Activated CD8-positive, alpha-beta T cell treated with anti-CD3 and anti-CD28 coated beads for 36 hours (primary cell): ENCODE measurements at regions not wholly inside any gene's neighbourhood (a gene's known extent, or its start where the extent isn't known, plus 50 kb on each side); places are given as distances from the start of the nearest gene placed in this dataset.

Experiments used
- ATAC-seq: fragments of 200-7000 bp; cut with Tn5 transposase; one replicate; pipeline ENCODE4 v1.10.0; 2021; ENCODE audit warnings: mild to moderate bottlenecking, moderate library complexity
- CTCF ChIA-PET: fragments of 350-600 bp; sonication (Branson Sonifier 250); formaldehyde crosslinking; loops from one replicate; lab custom pipeline; 2021; ENCODE audit warnings: antibody characterized with exemption; lab: Charles Lee
- POLR2A ChIA-PET: fragments of 350-600 bp; sonication (Branson Sonifier 250); formaldehyde crosslinking; loops from one replicate; lab custom pipeline; 2021; ENCODE audit warnings: antibody characterized with exemption; lab: Charles Lee
- DNase-seq: peaks from one replicate; pipeline ENCODE4 v3.0.0-alpha.2; 2020
- H3K27ac Mint-ChIP-seq: one replicate; pipeline ENCODE4 v1.8.0; 2021; ENCODE audit warnings: mild to moderate bottlenecking, mixed read lengths
- H3K27me3 Mint-ChIP-seq: one replicate; pipeline ENCODE4 v1.8.0; 2021; ENCODE audit warnings: mixed read lengths
- H3K36me3 Mint-ChIP-seq: one replicate; pipeline ENCODE4 v1.8.0; 2021; ENCODE audit warnings: low read depth, mixed read lengths
- H3K4me1 Mint-ChIP-seq: one replicate; pipeline ENCODE4 v1.8.0; 2021; ENCODE audit warnings: low read depth, mixed read lengths
- H3K4me3 Mint-ChIP-seq: one replicate; pipeline ENCODE4 v1.8.0; 2021; ENCODE audit warnings: mild to moderate bottlenecking, moderate library complexity, mixed read lengths
- H3K9me3 Mint-ChIP-seq: one replicate; pipeline ENCODE4 v1.8.0; 2021; ENCODE audit warnings: mixed read lengths
- CTCF ChIP-seq: fragments of 200-600 bp; IDR thresholded peaks from one replicate; pipeline ENCODE4 v1.8.0; 2022; ENCODE audit warnings: antibody characterized with exemption, mild to moderate bottlenecking
- intact Hi-C: fragments of 100-400 bp; cut with micrococcal nuclease; formaldehyde crosslinking; loops from one replicate; pipeline ENCODE4 v1.10.0; 2022

GRCh38 chr20:24144371-24144770, 155.8 kb upstream of the GGTLC1 start:
- peak; percentile 28 for DNase-seq

GRCh38 chr20:24141111-24141510, 152.5 kb upstream of the GGTLC1 start:
- H3K9me3 Mint-ChIP-seq: peaks cover 2% of the 10 kb centered on the region
- H3K4me3 Mint-ChIP-seq: no peak overlapping the region
- POLR2A ChIA-PET: no interaction called here
- H3K27me3 Mint-ChIP-seq: no peaks in the 10 kb centered on the region
- H3K27ac Mint-ChIP-seq: no peak overlapping the region
- no peak for ATAC-seq
- H3K4me1 Mint-ChIP-seq: peaks cover 3% of the 10 kb centered on the region
- DNase-seq: no peak
- intact Hi-C loops: no loop called here
- H3K36me3 Mint-ChIP-seq: no peaks in the 10 kb centered on the region
- TF ChIP-seq CTCF: no peak
- CTCF ChIA-PET: no interaction called here

More at GRCh38 chr20:24144371-24144770, 155.8 kb upstream of the GGTLC1 start:
- Mint-ChIP-seq H3K27ac (no peak overlapping the region), H3K36me3 (no peaks in the 10 kb centered on the region), H3K27me3 (no peaks in the 10 kb centered on the region), H3K9me3 (peaks cover 2% of the 10 kb centered on the region), H3K4me3 (no peak overlapping the region), H3K4me1 (peaks cover 10% of the 10 kb centered on the region)
- TF ChIP-seq CTCF: no peak
- peak; percentile 42 for ATAC-seq
- intact Hi-C loops: no loop called here
- POLR2A ChIA-PET: no interaction called here
- CTCF ChIA-PET: no interaction called here

- ChIA-PET CTCF (no interaction called here), POLR2A (interaction anchor here (0.9 kb wide), 1 partner anchor 113 kb away, joined by 3 read pairs; no protein-coding TSS in a partner anchor)
- no peak for ATAC-seq
- Mint-ChIP-seq H3K4me3 (no peak overlapping the region), H3K36me3 (no peaks in the 10 kb centered on the region), H3K27ac (no peak overlapping the region), H3K4me1 (peaks cover 3% of the 10 kb centered on the region), H3K27me3 (no peaks in the 10 kb centered on the region), H3K9me3 (peaks cover 2% of the 10 kb centered on the region)
- TF ChIP-seq CTCF: no peak
- DNase-seq: no peak
- intact Hi-C loops: no loop called here
Observed at GRCh38 chr20:24139846-24140245, 151.3 kb upstream of the GGTLC1 start.

GRCh38 chr20:24138951-24139350, 150.4 kb upstream of the GGTLC1 start:
- H3K27ac Mint-ChIP-seq: no peak overlapping the region
- no peaks in the 10 kb centered on the region for H3K4me1 Mint-ChIP-seq
- ChIA-PET CTCF (no interaction called here), POLR2A (no interaction called here)
- peaks cover 2% of the 10 kb centered on the region for H3K9me3 Mint-ChIP-seq
- DNase-seq (no peak), ATAC-seq (no peak)
- no peak for TF ChIP-seq CTCF
- H3K27me3 Mint-ChIP-seq: no peaks in the 10 kb centered on the region
- H3K4me3 Mint-ChIP-seq: no peak overlapping the region
- H3K36me3 Mint-ChIP-seq: no peaks in the 10 kb centered on the region
- intact Hi-C loops: no loop called here

- DNase-seq (no peak), ATAC-seq (no peak)
- Mint-ChIP-seq H3K4me3 (no peak overlapping the region), H3K4me1 (no peaks in the 10 kb centered on the region), H3K27ac (no peak overlapping the region), H3K9me3 (peaks cover 2% of the 10 kb centered on the region), H3K36me3 (no peaks in the 10 kb centered on the region), H3K27me3 (no peaks in the 10 kb centered on the region)
- CTCF ChIA-PET: no interaction called here
- TF ChIP-seq CTCF: no peak
- intact Hi-C loops: no loop called here
- POLR2A ChIA-PET: no interaction called here
Observed at GRCh38 chr20:24138196-24138857, 149.7 kb upstream of the GGTLC1 start.
